GM18498 (cell line): ENCODE measurements at regions not wholly inside any gene's neighbourhood (a gene's known extent, or its start where the extent isn't known, plus 50 kb on each side); places are given as distances from the start of the nearest gene placed in this dataset.
"Not testable (repeated sequence)": the region's sequence is repeated elsewhere in the genome, so short reads cannot be mapped to it uniquely, and the experiment has no call there.

Experiments
- ATAC-seq: cut with Tn5 transposase; IDR thresholded peaks from one replicate; pipeline ENCODE4 v1.9.1; 2021; ENCODE audit warnings: mild to moderate bottlenecking, moderate library complexity; ENCODE audit not compliant: unreplicated experiment

DNA sequence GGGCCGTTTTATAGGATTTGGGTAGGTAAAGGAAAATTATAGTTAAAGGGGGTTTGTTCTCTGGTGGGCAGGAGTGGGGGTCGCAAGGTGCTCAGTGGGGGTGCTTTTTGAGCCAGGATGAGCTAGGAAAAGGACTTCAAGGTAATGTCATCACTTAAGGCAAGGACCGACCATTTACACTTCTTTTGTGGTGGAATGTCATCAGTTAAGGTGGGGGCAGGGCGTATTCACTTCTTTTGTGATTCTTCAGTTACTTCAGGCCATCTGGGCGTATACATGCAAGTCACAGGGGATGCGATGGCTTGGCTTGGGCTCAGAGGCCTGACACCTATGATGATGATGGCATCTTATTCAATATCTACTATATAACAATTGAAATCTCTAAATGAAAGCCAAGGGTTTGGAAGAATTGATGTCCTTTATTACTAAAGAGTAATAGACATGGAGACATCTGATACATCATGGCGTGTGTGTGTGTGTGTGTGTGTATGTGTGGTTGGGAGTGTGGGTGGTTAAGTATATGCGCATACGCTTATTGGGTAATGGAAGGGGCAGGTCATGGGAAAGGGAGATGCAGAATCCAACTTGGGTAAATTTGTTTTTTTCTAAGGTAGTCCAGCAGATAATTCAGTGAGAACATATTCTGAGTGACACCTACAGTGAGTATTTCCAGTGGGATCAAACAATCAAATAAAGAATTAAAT is 236.9 kb upstream of the DUSP10 start:
- not testable (repeated sequence) for ATAC-seq

GRCh38 chr1:221973787-221974186 is 231.9 kb upstream of the DUSP10 start:
- ATAC-seq = not testable (repeated sequence)

DNA sequence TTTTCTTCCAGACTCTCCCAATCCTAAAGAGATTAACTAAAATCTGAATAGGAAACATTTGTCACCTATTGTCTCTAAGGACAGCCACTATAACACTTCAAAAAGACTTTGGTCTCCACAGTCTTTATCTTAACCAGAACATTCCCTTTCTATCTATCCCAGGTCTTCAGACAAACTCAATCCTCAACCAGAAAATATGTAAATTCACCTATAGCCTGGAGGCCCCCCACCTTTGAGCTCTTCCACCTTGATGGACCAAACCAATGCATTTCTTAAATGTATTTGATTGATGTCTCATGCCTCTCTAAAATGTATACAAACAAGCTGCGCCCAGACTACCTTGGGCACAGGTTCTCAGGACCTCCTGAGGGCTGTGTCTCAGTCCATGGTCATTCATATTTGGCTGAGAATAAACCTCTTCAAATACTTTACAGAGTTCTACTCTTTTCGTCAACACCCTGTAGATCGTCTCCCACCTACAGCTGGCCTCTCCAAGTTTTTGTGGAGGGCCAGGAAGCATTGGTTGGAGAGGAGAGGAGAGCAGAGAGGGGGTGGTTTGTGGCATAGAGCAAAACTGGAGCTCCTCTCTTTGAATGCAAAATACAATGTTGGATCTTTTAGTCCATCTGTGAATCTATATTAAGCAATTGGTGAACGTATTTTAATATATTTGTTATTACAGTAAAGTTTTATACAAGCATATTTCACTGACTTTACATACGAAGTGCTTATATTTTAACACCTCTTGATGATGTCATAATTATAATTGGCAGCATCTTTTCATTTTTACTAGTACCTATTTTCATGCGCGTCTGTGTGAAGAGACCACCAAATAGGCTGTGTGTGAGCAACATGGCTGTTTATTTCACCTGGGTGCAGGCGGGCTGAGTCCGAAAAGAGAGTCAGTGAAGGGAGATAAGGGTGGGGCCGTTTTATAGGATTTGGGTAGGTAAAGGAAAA is 230.7 kb upstream of the DUSP10 start:
- ATAC-seq = no peak

DNA sequence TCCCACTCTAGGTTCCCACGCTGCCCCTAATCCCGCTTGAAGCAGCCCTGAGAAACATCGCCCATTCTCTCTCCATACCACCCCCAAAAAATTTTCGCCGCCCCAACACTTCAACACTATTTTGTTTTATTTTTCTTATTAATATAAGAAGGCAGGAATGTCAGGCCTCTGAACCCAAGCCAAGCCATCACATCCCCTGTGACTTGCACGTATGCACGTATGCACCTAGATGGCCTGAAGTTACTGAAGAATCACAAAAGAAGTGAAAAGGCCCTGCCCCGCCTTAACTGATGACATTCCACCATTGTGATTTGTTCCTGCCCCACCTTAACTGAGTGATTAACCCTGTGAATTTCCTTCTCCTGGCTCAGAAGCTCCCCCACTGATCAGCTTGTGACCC is 229.1 kb upstream of the DUSP10 start:
- ATAC-seq = not testable (repeated sequence)

GRCh38 chr1:221969298-221969858 is 227.5 kb upstream of the DUSP10 start:
- not testable (repeated sequence) for ATAC-seq

GRCh38 chr1:221967538-221967937 is 225.6 kb upstream of the DUSP10 start:
- not testable (repeated sequence) for ATAC-seq

DNA sequence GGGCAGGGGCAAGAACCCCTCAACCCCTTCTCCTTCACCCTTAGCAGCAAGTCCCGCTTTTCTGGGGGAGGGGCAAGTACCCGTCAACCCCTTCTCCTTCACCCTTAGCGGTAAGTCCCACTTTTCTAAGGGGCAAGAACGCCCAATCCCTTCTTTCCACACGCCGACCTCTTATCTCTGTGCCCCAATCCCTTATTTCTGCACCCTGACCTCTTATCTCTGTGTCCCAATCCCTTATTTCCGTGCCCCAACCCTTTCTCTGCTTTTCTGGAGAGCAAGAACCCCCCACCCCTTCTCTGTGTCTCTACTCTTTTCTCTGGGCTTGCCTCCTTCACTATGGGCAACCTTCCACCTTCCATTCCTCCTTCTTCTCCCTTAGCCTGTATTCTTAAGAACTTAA is 225.0 kb upstream of the DUSP10 start:
- ATAC-seq = not testable (repeated sequence)

GRCh38 chr1:221965891-221966290 is 224.0 kb upstream of the DUSP10 start:
- ATAC-seq = not testable (repeated sequence)

GRCh38 chr1:221965252-221965651 is 223.4 kb upstream of the DUSP10 start:
- ATAC-seq = no peak

DNA sequence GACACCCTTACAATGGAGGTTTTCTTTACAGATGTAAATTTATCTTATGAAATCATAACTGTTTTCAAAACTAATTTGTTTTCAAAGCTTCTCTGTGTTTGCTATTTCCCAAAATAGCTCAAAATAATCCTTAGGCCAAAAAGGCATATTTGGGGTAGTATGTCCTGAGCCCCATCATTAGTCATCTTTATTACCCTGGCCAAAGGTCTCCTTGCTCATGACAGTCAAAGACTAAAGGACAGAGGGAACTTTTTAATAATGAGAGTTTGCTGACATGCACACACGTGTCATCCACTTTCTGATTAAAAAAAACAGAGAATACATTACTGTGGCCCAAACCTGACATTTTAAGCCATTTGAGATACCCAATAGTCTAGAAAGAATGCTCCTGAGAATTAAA is 221.9 kb upstream of the DUSP10 start:
- no peak for ATAC-seq

DNA sequence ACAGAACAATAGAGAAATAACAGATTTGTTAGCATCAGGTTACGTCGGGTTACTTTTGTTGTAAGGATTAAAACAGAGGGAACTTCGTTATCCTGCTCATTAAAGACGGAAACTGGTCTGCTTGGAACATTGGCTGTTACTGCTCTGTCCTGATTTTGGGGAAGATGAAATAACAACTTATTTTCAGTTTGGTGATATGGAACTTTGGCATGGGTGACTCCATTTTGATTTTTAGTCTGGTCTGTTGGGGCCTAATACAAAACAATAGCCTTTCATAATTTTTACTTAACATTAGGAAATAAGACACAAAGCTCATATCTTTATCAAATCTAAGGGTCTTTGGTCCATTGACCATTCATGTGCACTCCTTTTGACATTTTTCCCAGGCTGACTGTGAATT is 220.5 kb upstream of the DUSP10 start:
- no peak for ATAC-seq

GRCh38 chr1:221961532-221962292 is 219.8 kb upstream of the DUSP10 start:
- ATAC-seq = peak; percentile 96

- not testable (repeated sequence) for ATAC-seq
These were observed 216.3 kb upstream of the DUSP10 start for GRCh38 chr1:221958161-221958562.

DNA sequence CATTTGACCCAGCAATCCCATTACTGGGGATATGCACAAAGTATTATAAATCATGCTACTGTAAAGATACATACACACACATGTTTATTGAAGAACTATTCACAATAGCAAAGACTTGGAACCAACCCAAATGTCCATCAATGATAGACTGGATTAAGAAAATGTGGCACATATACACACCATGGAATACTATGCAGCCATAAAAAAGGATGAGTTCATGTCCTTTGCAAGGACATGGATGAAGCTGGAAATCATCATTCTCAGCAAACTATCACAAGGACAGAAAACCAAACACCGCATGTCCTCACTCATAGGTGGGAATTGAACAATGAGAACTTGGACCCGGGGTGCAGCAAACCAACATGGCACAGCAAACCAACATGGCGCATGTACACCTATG is 215.5 kb upstream of the DUSP10 start:
- ATAC-seq = not testable (repeated sequence)

- no peak for ATAC-seq
These were observed 208.1 kb upstream of the DUSP10 start for GRCh38 chr1:221949996-221950395.

DNA sequence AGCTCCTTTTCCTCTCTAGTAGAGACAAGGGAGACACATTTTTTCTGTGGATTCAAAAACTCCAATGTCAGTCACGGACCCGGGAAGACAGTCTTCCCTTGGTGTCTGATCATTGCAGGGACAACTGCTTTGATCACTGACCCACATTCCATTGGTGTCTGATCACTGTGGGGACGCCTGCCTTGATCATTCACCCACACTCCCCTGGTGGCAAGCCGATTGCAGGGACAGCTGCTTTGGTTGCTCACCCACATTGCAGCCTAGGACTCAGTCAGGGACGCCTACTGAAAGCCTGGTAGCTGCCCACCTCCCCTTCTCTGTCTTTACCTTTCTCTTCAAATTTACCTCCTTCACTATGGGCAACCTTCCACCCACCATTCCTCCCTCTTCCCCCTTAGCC is 206.6 kb upstream of the DUSP10 start:
- no peak for ATAC-seq

GRCh38 chr1:221947731-221948130 is 205.8 kb upstream of the DUSP10 start:
- no peak for ATAC-seq

DNA sequence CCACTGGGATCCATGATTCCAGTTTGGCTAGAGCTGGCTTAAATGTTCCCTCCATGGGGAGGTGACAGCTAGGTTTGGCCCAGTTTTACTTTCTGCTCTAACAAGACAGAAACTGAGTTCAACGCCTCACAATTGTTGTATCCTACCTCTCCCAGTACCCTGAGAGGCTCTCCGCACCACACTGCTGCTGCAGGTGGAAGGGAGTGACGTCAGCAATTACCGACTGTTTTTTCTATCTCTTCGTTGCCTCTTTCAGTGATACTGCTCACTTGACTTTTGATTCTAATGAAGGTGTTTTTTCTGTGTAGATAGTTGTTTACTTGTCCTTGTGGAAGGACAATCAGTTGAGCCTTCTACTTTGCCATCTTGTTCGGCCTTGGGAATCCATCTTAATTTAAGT is 204.9 kb upstream of the DUSP10 start:
- no peak for ATAC-seq

- ATAC-seq = no peak
These were observed 203.8 kb upstream of the DUSP10 start for GRCh38 chr1:221945669-221946068.

- ATAC-seq = no peak
These were observed 202.5 kb upstream of the DUSP10 start for GRCh38 chr1:221944247-221944870.
